C4-2B (cell line): ENCODE measurements at regions not wholly inside any gene's neighbourhood (a gene's known extent, or its start where the extent isn't known, plus 50 kb on each side); places are given as distances from the start of the nearest gene placed in this dataset.
"Not testable (repeated sequence)": the region's sequence is repeated elsewhere in the genome, so short reads cannot be mapped to it uniquely, and the experiment has no call there.

Experiments
- CTCF ChIP-seq: fragments of 450-650 bp; conservative IDR thresholded peaks from 2 replicates; pipeline ENCODE4 v1.5.1; 2017; ENCODE audit warnings: mild to moderate bottlenecking
- ZFX ChIP-seq: fragments of 450-650 bp; IDR thresholded peaks from 2 replicates; pipeline ENCODE4 v1.6.1; 2017

- not testable (repeated sequence) for TF ChIP-seq CTCF, ZFX
These were observed 56.4 kb upstream of the PLEKHG4B start for GRCh38 chr5:35521-35920.
